T-helper 22 cell (primary cell): ENCODE measurements at regions not wholly inside any gene's neighbourhood (a gene's known extent, or its start where the extent isn't known, plus 50 kb on each side); places are given as distances from the start of the nearest gene placed in this dataset.

Source experiments
- DNase-seq: peaks from one replicate; pipeline ENCODE4 v3.0.0-alpha.2; 2020; ENCODE audit warnings: low read depth

DNA sequence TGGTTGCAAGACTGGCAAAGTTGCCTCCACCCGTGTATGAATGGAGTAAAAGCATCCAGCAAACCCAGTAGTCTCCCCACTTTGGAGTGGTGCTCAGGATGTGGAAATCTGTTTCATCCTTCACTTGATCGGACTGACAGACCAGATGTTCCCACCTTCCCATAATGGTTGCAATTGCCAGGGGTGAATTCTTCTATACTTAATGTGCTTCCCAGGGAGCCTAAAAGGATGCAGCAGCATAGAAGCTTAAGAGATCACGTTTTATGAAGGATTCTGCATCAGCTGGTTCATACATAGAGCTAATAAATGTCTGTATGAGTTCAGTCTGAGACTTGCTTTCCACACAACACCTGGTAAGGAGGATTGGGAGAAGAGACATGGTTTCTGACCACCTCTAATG, 198.8 kb upstream of the S1PR3 start:
- DNase-seq = no peak

- no peak for DNase-seq
Observed at GRCh38 chr9:88794100-88794499, 197.2 kb upstream of the S1PR3 start.

DNA sequence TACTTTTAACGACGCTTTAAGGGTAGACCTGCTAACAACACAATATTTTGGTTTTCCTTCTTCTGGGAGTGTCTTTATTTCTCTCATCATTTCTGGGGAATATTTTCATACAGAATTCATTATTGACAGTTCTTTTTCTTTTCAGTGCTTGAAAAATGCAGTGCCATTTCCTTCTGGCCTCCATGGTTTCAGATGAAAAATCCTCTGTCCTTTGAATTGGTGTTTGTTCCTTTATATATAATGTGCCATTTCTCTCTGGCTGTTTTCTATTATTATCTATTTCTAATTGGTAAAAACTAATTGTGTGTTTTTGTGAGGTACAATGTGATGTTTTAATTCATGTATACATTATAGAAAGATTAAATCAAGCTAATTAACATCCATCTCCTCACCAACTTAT, 194.3 kb upstream of the S1PR3 start:
- DNase-seq = no peak

DNA sequence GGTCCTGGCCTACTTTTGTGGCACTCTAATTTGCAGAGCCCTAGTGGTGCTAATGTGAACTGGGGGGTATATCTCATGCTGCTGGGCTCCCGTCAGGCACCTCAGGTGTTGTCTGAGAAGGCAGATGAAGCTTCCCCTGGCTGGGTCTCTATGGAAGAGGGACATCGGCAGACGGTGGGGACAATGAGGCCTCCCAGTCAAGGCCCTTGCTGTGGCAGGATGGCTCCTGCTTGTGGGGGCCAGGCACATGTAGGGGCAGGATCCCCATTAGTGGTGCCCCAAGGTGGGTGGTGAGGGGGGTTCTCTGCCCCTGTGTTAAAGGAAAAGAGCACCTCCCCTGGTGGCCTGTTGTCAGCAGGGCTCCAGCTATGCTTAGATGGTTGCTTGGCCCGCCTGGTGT, 192.8 kb upstream of the S1PR3 start:
- no peak for DNase-seq

DNA sequence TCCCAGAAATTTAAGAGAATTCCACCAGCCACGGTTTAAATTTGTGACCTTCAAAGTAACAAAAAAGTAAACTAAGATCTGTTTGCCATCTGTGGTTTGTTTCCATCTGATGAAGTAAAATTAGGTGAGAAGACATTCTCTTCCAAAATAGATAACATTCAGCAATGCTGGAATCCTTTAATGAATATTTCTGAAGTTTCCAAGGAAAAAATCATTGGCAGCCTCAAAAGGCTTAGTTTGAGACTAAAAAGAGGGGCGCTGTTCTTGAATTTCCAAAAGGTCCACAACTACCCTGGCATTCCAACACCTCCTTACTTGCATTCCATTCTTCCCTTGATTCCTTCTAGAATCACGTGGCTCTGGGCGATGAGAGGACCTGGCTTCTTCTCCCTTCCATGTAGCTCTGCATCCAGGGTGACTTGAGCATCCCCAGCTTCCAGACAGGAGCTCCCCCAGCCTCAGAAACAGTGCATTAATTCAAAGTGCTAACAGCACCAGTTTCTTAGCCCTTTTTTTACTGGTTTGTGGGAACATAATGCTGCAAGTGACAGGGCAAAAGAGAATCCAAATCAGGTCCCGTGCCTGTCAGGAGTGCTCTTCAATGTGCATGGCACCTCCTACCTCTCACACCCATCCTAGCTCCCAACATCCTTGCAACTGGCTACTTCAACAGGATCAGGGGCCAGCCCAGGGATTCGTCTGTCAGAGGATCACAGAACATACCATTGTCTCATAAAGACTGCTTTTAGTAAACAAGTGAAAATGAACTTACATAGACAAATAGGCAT, 191.5 kb upstream of the S1PR3 start:
- DNase-seq = no peak

GRCh38 chr9:88800329-88800682, 191.0 kb upstream of the S1PR3 start:
- DNase-seq = no peak

DNA sequence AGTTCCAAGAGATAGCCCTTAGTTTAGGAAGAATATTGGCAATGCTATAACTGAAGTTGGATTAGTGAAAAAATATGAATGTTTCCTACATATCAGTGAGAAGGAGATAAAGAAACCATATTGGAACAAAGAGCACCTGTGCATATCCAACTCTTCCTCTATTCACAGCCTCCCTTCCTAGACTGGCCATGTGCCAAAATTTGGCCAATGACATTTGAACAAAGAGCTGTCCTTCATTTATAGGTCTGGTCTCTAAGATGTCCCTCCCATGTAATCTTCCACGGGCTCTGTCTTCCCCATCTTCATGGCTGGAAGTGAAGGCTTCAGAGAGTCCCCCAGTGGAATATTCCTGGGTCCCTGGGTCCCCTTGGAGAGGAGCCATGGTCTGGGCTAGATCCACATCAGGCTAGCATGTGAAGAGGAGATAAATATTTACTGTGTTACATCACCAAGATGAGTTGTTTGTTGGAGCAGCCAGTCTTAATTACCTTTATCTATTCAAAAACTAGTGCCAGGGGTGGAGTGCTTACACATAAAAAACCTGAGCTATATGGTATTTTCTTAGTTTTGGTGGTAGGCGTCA, 190.0 kb upstream of the S1PR3 start:
- no peak for DNase-seq

GRCh38 chr9:88802533-88802932, 188.7 kb upstream of the S1PR3 start:
- no peak for DNase-seq

GRCh38 chr9:88803546-88804253, 187.6 kb upstream of the S1PR3 start:
- DNase-seq = no peak

DNA sequence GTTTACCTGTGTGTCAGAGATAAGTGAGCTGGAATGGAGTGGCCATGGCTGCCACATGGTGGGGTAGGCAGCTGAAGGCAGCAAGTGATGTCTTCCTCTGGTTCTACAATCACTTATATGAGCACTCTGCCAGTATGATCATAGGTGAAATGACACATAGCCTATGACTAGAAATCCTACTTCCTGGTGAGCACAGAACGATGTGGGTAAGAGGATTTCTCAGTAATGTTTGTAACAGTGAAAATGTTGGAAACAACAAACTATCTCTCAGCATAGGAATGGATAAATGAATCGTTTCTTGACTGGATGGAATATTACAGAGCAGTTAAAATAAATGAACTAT, 187.0 kb upstream of the S1PR3 start:
- DNase-seq = no peak

DNA sequence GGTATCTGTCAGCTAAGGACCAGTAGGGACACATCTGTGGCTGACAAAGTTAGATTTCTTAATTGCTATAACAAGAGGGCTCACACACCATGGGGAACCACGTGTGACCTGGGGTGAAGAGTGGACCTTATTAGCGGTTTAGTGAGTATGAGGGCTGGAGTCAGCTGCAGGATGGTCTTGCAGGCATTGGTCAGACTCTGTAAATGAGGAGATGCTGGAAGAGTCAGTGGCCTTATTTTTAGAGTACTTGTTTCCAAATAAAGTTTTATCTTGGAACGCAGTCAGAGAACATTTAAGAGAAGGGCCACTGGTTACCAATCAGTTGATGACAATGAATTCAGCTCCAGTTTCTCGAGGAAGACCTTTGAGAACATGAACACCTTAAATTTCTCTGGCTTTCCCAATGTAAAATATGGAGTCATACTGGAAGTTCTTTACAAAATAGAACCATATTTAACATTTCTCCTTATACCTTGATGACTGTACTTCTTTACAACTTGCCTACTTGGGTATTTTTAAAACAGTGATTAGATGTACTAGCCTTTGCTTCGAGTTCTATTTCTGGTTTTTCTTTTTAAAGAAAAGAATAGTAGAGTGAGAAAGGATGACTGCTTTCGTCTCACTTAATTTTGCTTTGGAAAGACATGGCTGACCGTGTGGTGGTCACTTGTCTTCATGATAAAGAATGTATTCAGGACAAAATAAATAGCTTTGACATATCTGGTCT, 185.9 kb upstream of the S1PR3 start:
- DNase-seq = no peak

GRCh38 chr9:88807426-88807825, 183.8 kb upstream of the S1PR3 start:
- DNase-seq = no peak

DNA sequence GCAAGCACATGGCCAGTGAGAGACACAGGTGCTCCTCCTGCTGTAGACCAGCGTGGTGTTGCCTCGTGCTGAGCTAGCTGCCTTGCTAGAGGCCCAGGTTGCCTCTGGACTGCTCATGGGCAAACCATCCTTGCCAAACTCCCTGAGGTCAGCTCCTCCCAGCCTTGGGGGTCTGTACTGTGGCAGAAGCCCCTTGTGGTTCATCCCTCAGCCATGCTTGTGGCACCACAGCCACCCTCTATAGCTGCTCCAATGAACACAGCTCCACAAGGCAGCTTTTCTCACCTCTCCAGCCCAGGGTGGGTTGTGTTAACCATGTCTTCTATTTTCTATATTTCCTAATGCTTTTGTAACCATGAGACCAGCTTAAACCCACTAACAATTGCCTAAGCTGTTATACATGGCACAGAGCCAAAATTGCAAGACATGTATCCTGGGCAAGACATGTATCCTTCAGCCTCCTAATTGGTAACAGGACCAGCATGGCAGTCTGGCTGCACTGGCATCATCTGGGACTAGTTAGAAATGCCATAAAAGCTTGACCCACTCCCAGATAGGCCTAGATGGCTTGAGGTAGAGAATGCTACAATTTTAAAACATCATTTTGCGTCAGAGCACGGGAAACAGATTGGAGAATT, 183.1 kb upstream of the S1PR3 start:
- no peak for DNase-seq

GRCh38 chr9:88808761-88809354, 182.4 kb upstream of the S1PR3 start:
- no peak for DNase-seq

- DNase-seq = no peak
Observed at GRCh38 chr9:88809355-88810161, 181.7 kb upstream of the S1PR3 start.

- DNase-seq = no peak
Observed at GRCh38 chr9:88810826-88811225, 180.4 kb upstream of the S1PR3 start.

- DNase-seq = no peak
Observed at GRCh38 chr9:88811511-88811910, 179.8 kb upstream of the S1PR3 start.

- no peak for DNase-seq
Observed at GRCh38 chr9:88812938-88813637, 178.2 kb upstream of the S1PR3 start.

DNA sequence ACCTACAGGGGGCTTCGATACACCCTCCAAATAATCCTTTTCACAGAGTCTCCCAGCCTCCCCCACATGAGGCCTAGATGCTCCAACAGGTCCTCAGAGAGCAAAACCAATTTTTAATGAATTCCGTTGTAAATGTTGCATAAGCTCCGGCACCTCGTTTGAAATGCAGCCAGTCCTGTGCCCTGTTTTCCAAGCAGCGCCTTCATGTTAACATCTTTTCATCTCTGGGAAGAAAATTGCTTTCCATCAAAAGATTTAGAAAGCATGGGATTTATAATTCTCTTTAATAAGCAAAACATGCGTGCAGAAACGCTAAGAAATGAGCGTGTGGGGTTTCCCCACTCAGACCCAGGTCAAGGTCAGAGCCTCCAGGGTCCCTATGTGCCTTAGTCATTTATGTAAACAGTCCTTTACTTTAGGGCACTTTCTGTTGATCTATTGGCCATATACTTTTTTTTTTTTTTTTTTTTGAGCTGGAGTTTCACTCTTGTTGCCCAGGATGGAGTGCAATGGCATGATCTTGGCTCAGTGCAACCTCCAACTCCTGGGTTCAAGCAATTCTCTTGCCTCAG, 177.5 kb upstream of the S1PR3 start:
- no peak for DNase-seq

- DNase-seq = no peak
Observed at GRCh38 chr9:88814577-88814976, 176.7 kb upstream of the S1PR3 start.
